Natural killer cell treated with Interleukin-12 subunit alpha and Interleukin-12 subunit beta and Interleukin-15 and Interleukin-18, amount 100 ng/mL, for 72 hours (primary cell): ENCODE measurements at regions not wholly inside any gene's neighbourhood (a gene's known extent, or its start where the extent isn't known, plus 50 kb on each side); places are given as distances from the start of the nearest gene placed in this dataset.
"Not testable (repeated sequence)": the region's sequence is repeated elsewhere in the genome, so short reads cannot be mapped to it uniquely, and the experiment has no call there.

Experiments
- ATAC-seq, 2 donors: fragments of 150-1000 bp; cut with Tn5 transposase in 1 of 2; sonication (Bioruptor Pico), chemical (Tn5 transposase) in 1 of 2; 2 replicates each; pipeline ENCODE4 v1.10.0; 2021
- DNase-seq: peaks from one replicate; pipeline ENCODE4 v3.0.0; 2022; ENCODE audit warnings: low spot score
- H3K27ac Mint-ChIP-seq, 2 donors: 1 replicate in 1 of 2; 2 replicates in 1 of 2; pipeline ENCODE4 v1.8.0; 2022; ENCODE audit warnings: mixed read lengths in 2 of 2, mild to moderate bottlenecking in 1 of 2, moderate library complexity in 1 of 2
- H3K27me3 Mint-ChIP-seq, 2 donors: 1 replicate in 1 of 2; 2 replicates in 1 of 2; pipeline ENCODE4 v1.8.0; 2022; ENCODE audit warnings: mixed read lengths in 2 of 2
- H3K36me3 Mint-ChIP-seq: one replicate; pipeline ENCODE4 v1.8.0; 2022; ENCODE audit warnings: mixed read lengths
- H3K4me1 Mint-ChIP-seq, 2 donors: 1 replicate in 1 of 2; 2 replicates in 1 of 2; pipeline ENCODE4 v1.8.0; 2022; ENCODE audit warnings: low read depth in 2 of 2, mixed read lengths in 2 of 2, mild to moderate bottlenecking in 1 of 2
- H3K4me3 Mint-ChIP-seq: one replicate; pipeline ENCODE4 v1.8.0; 2022; ENCODE audit warnings: mixed read lengths
- H3K9me3 Mint-ChIP-seq: 2 replicates; pipeline ENCODE4 v1.8.0; 2022; ENCODE audit warnings: mixed read lengths

DNA sequence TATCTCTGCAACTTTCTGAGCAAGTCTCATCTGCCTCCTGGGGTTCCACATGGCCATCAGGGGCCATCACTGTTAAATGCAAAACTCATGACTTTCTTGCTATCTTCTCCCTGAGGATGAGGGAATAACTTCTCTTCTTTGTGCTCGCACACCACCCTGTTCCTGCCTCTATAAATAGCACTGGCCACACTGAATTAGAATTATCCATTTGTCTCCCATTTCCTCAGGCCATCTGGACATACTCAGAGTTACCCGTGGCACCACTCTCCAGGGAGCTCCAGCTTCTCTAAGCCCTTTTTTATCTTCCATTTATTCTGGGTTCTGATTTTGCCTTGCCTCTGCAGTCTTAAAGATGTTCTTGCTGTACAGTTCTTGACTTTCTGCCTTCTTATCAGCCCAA, 72.8 kb upstream of the ECI2 start:
- ATAC-seq = no peak
- no peaks in the 10 kb centered on the region for H3K36me3 Mint-ChIP-seq
- H3K9me3 Mint-ChIP-seq = peaks cover 1% of the 10 kb centered on the region
- H3K4me1 Mint-ChIP-seq = no peaks in the 10 kb centered on the region
- peaks cover 15 to 25% of the 10 kb centered on the region in 2 donors for H3K27me3 Mint-ChIP-seq
- no peak overlapping the region for H3K27ac Mint-ChIP-seq
- H3K4me3 Mint-ChIP-seq = no peak overlapping the region
- no peak for DNase-seq

DNA sequence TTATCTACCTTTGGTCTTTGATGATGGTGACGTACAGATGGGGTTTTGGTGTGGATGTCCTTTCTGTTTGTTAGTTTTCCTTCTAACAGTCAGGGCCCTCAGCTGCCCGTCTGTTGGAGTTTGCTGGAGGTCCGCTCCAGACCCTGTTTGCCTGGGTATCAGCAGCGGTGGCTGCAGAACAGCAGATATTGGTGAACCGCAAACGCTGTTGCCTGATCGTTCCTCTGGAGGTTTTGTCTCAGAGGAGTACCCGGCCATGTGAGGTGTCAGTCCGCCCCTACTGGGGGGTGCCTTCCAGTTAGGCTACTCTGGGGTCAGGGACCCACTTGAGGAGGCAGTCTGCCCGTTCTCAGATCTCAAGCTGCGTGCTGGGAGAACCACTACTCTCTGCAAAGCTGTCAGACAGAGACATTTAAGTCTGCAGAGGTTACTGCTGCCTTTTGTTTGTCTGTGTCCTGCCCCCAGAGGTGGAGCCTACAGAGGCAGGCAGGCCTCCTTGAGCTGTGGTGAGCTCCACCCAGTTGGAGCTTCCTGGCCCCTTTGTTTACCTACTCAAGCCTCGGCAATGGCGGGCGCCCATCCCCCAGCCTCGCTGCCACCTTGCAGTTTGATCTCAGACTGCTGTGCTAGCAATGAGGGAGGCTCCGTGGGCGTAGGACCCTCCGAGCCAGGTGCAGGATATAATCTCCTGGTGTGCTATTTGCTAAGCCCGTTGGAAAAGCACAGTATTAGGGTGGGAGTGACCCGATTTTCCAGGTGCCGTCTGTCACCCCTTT, 68.5 kb upstream of the ECI2 start:
- DNase-seq, H3K36me3 Mint-ChIP-seq, H3K4me1 Mint-ChIP-seq, H3K4me3 Mint-ChIP-seq, ATAC-seq, H3K9me3 Mint-ChIP-seq, H3K27ac Mint-ChIP-seq: not testable (repeated sequence)
- peaks cover 24 to 39% of the 10 kb centered on the region in 2 donors for H3K27me3 Mint-ChIP-seq

- ATAC-seq (peak; percentile 41 to 57), DNase-seq (no peak)
- Mint-ChIP-seq H3K27me3 (peaks cover 6 to 16% of the 10 kb centered on the region in 2 donors), H3K4me3 (no peak overlapping the region), H3K36me3 (no peaks in the 10 kb centered on the region), H3K9me3 (no peaks in the 10 kb centered on the region), H3K4me1 (no peaks in the 10 kb centered on the region), H3K27ac (no peak overlapping the region)
Observed at GRCh38 chr6:4192627-4193026, 57.3 kb upstream of the ECI2 start.

DNA sequence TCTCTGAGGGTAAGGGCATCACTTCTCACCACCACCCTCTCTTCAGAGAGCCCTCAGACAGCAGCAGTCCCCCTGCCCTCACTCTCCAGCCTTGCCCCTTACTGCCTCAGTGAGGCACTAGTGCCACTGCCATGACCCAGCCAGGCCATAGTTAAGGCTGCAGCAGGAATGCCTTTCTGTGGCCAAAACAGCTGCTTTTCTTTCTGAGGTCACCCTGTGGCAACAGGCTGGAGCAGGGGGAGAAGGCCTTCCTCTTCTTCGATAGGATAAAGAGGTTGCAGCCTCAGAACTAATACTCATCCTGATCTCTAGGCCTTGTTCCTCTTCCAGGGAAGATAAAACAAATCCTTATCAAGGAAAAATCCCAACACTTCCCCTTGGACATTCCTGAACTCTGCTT, 56.8 kb upstream of the ECI2 start:
- H3K27ac Mint-ChIP-seq = no peak overlapping the region
- ATAC-seq (no peak), DNase-seq (no peak)
- H3K4me3 Mint-ChIP-seq = no peak overlapping the region
- no peaks in the 10 kb centered on the region for H3K4me1 Mint-ChIP-seq
- H3K27me3 Mint-ChIP-seq = peaks cover 6 to 12% of the 10 kb centered on the region in 2 donors
- H3K36me3 Mint-ChIP-seq = no peaks in the 10 kb centered on the region
- H3K9me3 Mint-ChIP-seq = no peaks in the 10 kb centered on the region

DNA sequence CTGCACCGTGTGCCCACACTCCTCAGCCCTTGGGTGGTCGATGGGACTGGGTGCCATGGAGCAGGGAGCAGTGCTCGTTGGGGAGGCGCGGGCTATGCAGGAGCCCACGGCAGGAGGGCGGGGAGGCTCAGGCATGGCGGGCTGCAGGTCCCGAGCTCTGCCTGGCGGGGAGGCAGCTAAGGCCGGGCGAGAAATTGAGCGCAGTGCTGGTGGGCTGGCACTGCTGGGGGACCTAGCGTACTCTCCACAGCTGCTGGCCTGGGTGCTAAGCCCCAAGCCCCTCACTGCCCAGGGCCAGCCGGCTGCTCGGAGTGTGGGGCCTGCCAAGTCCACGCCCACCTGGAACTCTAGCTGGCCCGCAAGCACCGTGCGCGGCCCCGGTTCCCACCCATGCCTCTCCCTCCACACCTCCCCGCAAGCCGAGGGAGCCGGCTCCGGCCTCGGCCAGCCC, 55.9 kb upstream of the ECI2 start:
- no peak for ATAC-seq
- Mint-ChIP-seq H3K27me3 (peaks cover 7 to 13% of the 10 kb centered on the region in 2 donors), H3K4me3 (no peak overlapping the region), H3K4me1 (no peaks in the 10 kb centered on the region), H3K27ac (no peak overlapping the region), H3K9me3 (no peaks in the 10 kb centered on the region), H3K36me3 (no peaks in the 10 kb centered on the region)
- no peak for DNase-seq

DNA sequence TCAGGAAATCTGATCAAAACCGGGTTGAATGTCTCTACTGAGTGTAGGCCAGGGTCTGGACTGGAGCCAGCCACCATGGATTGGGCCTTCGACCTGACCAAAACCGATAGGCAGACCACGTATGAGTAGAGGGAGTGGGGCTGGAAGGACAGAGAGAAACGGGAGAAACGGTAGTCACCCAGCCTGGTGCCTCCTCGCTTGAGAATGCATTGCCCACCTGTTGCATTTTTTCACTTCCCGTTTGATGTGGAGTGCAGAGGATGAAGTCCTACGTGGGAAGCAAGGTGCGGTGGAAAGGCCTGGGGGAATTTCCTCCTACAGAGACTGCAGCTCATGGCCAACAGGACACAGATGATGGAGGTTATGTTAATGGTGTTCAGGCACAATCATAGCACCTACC, 53.9 kb upstream of the ECI2 start:
- Mint-ChIP-seq H3K9me3 (no peaks in the 10 kb centered on the region), H3K27ac (no peak overlapping the region), H3K27me3 (peaks cover 20% of the 10 kb centered on the region in 2 donors), H3K4me1 (peaks cover 0 to 11% of the 10 kb centered on the region in 2 donors), H3K4me3 (no peak overlapping the region), H3K36me3 (peaks cover 6% of the 10 kb centered on the region)
- no peak for DNase-seq
- no peak for ATAC-seq

DNA sequence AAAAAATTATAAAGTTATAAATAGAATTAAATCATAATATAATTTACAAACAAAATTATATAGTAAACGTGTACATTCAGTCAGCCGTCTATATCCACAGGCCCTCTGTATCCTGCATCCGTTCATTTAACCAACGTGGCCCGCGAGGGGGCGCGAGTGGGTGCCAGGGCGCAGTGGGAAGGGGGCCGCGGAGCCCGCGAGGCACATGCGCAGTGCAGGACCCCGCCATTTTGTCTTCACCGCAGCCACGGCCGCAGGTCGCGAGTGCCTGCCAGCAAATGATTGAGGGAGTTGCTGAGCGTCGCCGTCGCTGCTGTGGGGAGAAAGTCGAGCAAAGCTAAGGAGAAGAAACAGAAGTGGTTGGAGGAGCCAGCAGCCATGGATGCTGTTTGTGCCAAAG, 53.4 kb upstream of the ECI2 start:
- ATAC-seq = no peak
- no peak overlapping the region for H3K27ac Mint-ChIP-seq
- peaks cover 20 to 22% of the 10 kb centered on the region in 2 donors for H3K27me3 Mint-ChIP-seq
- no peaks in the 10 kb centered on the region for H3K9me3 Mint-ChIP-seq
- H3K36me3 Mint-ChIP-seq = peaks cover 6% of the 10 kb centered on the region
- no peak overlapping the region for H3K4me3 Mint-ChIP-seq
- peaks cover 0 to 11% of the 10 kb centered on the region in 2 donors for H3K4me1 Mint-ChIP-seq
- DNase-seq = no peak

GRCh38 chr6:4187480-4187879, 52.1 kb upstream of the ECI2 start:
- H3K9me3 Mint-ChIP-seq = no peaks in the 10 kb centered on the region

GRCh38 chr6:4186385-4186784, 51.0 kb upstream of the ECI2 start:
- no peak for ATAC-seq
- Mint-ChIP-seq H3K4me1 (peaks cover 0 to 11% of the 10 kb centered on the region in 2 donors), H3K27me3 (peaks cover 22 to 42% of the 10 kb centered on the region in 2 donors), H3K27ac (no peak overlapping the region), H3K9me3 (no peaks in the 10 kb centered on the region), H3K36me3 (peaks cover 6% of the 10 kb centered on the region), H3K4me3 (no peak overlapping the region)
- no peak for DNase-seq

More at GRCh38 chr6:4187480-4187879, 52.1 kb upstream of the ECI2 start:
- Mint-ChIP-seq H3K27me3 (peaks cover 17 to 32% of the 10 kb centered on the region in 2 donors), H3K4me1 (peaks cover 0 to 11% of the 10 kb centered on the region in 2 donors), H3K36me3 (peaks cover 6% of the 10 kb centered on the region), H3K4me3 (no peak overlapping the region), H3K27ac (no peak overlapping the region)
- ATAC-seq (no peak), DNase-seq (no peak)

GRCh38 chr6:4185846-4186245, 50.5 kb upstream of the ECI2 start:
- peaks cover 0 to 11% of the 10 kb centered on the region in 2 donors for H3K4me1 Mint-ChIP-seq
- peaks cover 23 to 48% of the 10 kb centered on the region in 2 donors for H3K27me3 Mint-ChIP-seq
- peak overlapping the region; percentile 49 for H3K4me3 Mint-ChIP-seq
- H3K36me3 Mint-ChIP-seq = peaks cover 6% of the 10 kb centered on the region
- no peaks in the 10 kb centered on the region for H3K9me3 Mint-ChIP-seq
- ATAC-seq = peak in 1 of 2 donors; percentile 71
- no peak for DNase-seq
- no peak overlapping the region for H3K27ac Mint-ChIP-seq

GRCh38 chr6:4185419-4185818, 50.0 kb upstream of the ECI2 start:
- no peak overlapping the region for H3K27ac Mint-ChIP-seq
- H3K27me3 Mint-ChIP-seq = peaks cover 23 to 48% of the 10 kb centered on the region in 2 donors
- peaks cover 0 to 11% of the 10 kb centered on the region in 2 donors for H3K4me1 Mint-ChIP-seq
- no peaks in the 10 kb centered on the region for H3K9me3 Mint-ChIP-seq
- H3K4me3 Mint-ChIP-seq = peak overlapping the region; percentile 49
- ATAC-seq (peak in 1 of 2 donors; percentile 54), DNase-seq (no peak)
- H3K36me3 Mint-ChIP-seq = peaks cover 6% of the 10 kb centered on the region
